CD4-positive, alpha-beta T cell treated with Interleukin-15 for 4 hours (primary cell): ENCODE measurements at regions not wholly inside any gene's neighbourhood (a gene's known extent, or its start where the extent isn't known, plus 50 kb on each side); places are given as distances from the start of the nearest gene placed in this dataset.

ENCODE experiments used
- DNase-seq: peaks from one replicate; pipeline ENCODE4 v3.0.0-alpha.2; 2020; ENCODE audit warnings: low spot score

- DNase-seq, result no peak
Measured at GRCh38 chr5:166961028-166961427, 1330.4 kb upstream of the WWC1 start.

- DNase-seq, result no peak
Measured at GRCh38 chr5:166961913-166962312, 1329.5 kb upstream of the WWC1 start.

GRCh38 chr5:166962461-166962860 is 1329.0 kb upstream of the WWC1 start:
- DNase-seq, result no peak

GRCh38 chr5:166963596-166963995 is 1327.8 kb upstream of the WWC1 start:
- DNase-seq, result no peak

GRCh38 chr5:166977911-166978422 is 1313.5 kb upstream of the WWC1 start:
- DNase-seq, result no peak

GRCh38 chr5:166979307-166979895 is 1312.0 kb upstream of the WWC1 start:
- no peak for DNase-seq

- DNase-seq, result no peak
Measured at GRCh38 chr5:166980666-166981065, 1310.8 kb upstream of the WWC1 start.

- no peak for DNase-seq
Measured at GRCh38 chr5:166982226-166982625, 1309.2 kb upstream of the WWC1 start.

- DNase-seq, result no peak
Measured at GRCh38 chr5:166991601-166992000, 1299.8 kb upstream of the WWC1 start.

- no peak for DNase-seq
Measured at GRCh38 chr5:166992108-166992507, 1299.3 kb upstream of the WWC1 start.

GRCh38 chr5:166992874-166993722 is 1298.3 kb upstream of the WWC1 start:
- DNase-seq, result no peak

- DNase-seq, result no peak
Measured at GRCh38 chr5:166994226-166994625, 1297.2 kb upstream of the WWC1 start.

GRCh38 chr5:167001246-167001645 is 1290.2 kb upstream of the WWC1 start:
- DNase-seq, result no peak

GRCh38 chr5:167008705-167009104 is 1282.7 kb upstream of the WWC1 start:
- no peak for DNase-seq

- DNase-seq, result no peak
Measured at GRCh38 chr5:167011196-167011595, 1280.2 kb upstream of the WWC1 start.

GRCh38 chr5:167012123-167013034 is 1279.1 kb upstream of the WWC1 start:
- no peak for DNase-seq

GRCh38 chr5:167014401-167015056 is 1276.9 kb upstream of the WWC1 start:
- no peak for DNase-seq

- no peak for DNase-seq
Measured at GRCh38 chr5:167020418-167020817, 1271.0 kb upstream of the WWC1 start.

GRCh38 chr5:167029488-167029887 is 1262.0 kb upstream of the WWC1 start:
- no peak for DNase-seq

- DNase-seq, result no peak
Measured at GRCh38 chr5:167030500-167031120, 1260.8 kb upstream of the WWC1 start.

- no peak for DNase-seq
Measured at GRCh38 chr5:167036585-167036984, 1254.9 kb upstream of the WWC1 start.
